WTC11 (cell line): ENCODE measurements at regions not wholly inside any gene's neighbourhood (a gene's known extent, or its start where the extent isn't known, plus 50 kb on each side); places are given as distances from the start of the nearest gene placed in this dataset.

Experiments used
- ATF1 ChIP-seq: sonication (generic); formaldehyde crosslinking; IDR thresholded peaks from 2 replicates; pipeline ENCODE4 v1.8.1; 2023; ENCODE audit warnings: mild to moderate bottlenecking, moderate library complexity, missing genetic modification reagents
- ATF3 ChIP-seq: sonication (generic); formaldehyde crosslinking; conservative IDR thresholded peaks from 2 replicates; pipeline ENCODE4 v1.8.1; 2022; ENCODE audit warnings: mild to moderate bottlenecking, missing genetic modification reagents
- CTCF ChIP-seq: fragments of 200-600 bp; IDR thresholded peaks from 2 replicates; pipeline ENCODE4 v1.8.0; 2022; ENCODE audit warnings: antibody characterized with exemption
- RELA ChIP-seq: sonication (generic); formaldehyde crosslinking; IDR thresholded peaks from 2 replicates; pipeline ENCODE4 v1.8.1; 2022; ENCODE audit warnings: missing genetic modification reagents, mild to moderate bottlenecking, borderline replicate concordance
- ZSCAN18 ChIP-seq: fragments of 250-450 bp; sonication (Bioruptor Pico); IDR thresholded peaks from 2 replicates; pipeline ENCODE4 v2.1.2; 2022; ENCODE audit warnings: mild to moderate bottlenecking, moderate library complexity
- TF ChIP-seq, protein P1 (sequence below): sonication (generic); formaldehyde crosslinking; IDR thresholded peaks from 2 replicates; pipeline ENCODE4 v1.8.1; 2022; ENCODE audit warnings: mild to moderate bottlenecking, missing genetic modification reagents, moderate library complexity, borderline replicate concordance

GRCh38 chr21:41600116-41600515, 92.2 kb upstream of the TMPRSS2 start:
- no peak for TF ChIP-seq CTCF
- no peak for TF ChIP-seq RELA
- no peak for TF ChIP-seq ATF1
- no peak for TF ChIP-seq ZSCAN18
- TF ChIP-seq ATF3, result no peak
- TF ChIP-seq, protein P1, sequence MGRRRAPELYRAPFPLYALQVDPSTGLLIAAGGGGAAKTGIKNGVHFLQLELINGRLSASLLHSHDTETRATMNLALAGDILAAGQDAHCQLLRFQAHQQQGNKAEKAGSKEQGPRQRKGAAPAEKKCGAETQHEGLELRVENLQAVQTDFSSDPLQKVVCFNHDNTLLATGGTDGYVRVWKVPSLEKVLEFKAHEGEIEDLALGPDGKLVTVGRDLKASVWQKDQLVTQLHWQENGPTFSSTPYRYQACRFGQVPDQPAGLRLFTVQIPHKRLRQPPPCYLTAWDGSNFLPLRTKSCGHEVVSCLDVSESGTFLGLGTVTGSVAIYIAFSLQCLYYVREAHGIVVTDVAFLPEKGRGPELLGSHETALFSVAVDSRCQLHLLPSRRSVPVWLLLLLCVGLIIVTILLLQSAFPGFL (CRISPR knock-in tag), result no peak
